ENCODE measurements at regions not wholly inside any gene's neighbourhood (a gene's known extent, or its start where the extent isn't known, plus 50 kb on each side); places are given as distances from the start of the nearest gene placed in this dataset.

- no peak overlapping the region for H3K4me3 ChIP-seq (ENCODE audit: low read depth, poor library complexity, severe bottlenecking)
- DNase-seq (ENCODE audit: low spot score in 2 of 2): no peak
- TF ChIP-seq CTCF (IDR thresholded peaks at IDR 0.05) (no peak), POLR2A (IDR thresholded peaks at IDR 0.05) (no peak)
- intact Hi-C loops (cut with DNase I; ENCODE audit: low total_unique reads): no loop called here
- WGBS, 2 donors: 22 to 44% methylated on average over 1 of the region's 1 CpG
Measured at GRCh38 chr5:108607421-108607820, 140.3 kb upstream of the FER start.

- intact Hi-C loops (cut with DNase I; ENCODE audit: low total_unique reads): no loop called here
- TF ChIP-seq CTCF (IDR thresholded peaks at IDR 0.05) (no peak), POLR2A (IDR thresholded peaks at IDR 0.05) (no peak)
- no peak overlapping the region for H3K4me3 ChIP-seq (ENCODE audit: low read depth, poor library complexity, severe bottlenecking)
- no peak for DNase-seq (ENCODE audit: low spot score in 2 of 2)
Measured at GRCh38 chr5:108606185-108606584, 141.5 kb upstream of the FER start.

GRCh38 chr5:108602830-108603229 is 144.9 kb upstream of the FER start:
- no peak for DNase-seq (ENCODE audit: low spot score in 2 of 2)
- TF ChIP-seq CTCF (IDR thresholded peaks at IDR 0.05): no peak
- no peak for TF ChIP-seq POLR2A (IDR thresholded peaks at IDR 0.05)
- WGBS, 2 donors: 46 to 95% methylated on average over 1 of the region's 1 CpG
- intact Hi-C loops (cut with DNase I; ENCODE audit: low total_unique reads): no loop called here
- no peak overlapping the region for H3K4me3 ChIP-seq (ENCODE audit: low read depth, poor library complexity, severe bottlenecking)

- intact Hi-C loops (cut with DNase I; ENCODE audit: low total_unique reads): no loop called here
- 83 to 97% methylated on average over 2 of the region's 2 CpGs for WGBS, 2 donors
- no peak overlapping the region for H3K4me3 ChIP-seq (ENCODE audit: low read depth, poor library complexity, severe bottlenecking)
- no peak for DNase-seq (ENCODE audit: low spot score in 2 of 2)
- TF ChIP-seq CTCF (IDR thresholded peaks at IDR 0.05) (no peak), POLR2A (IDR thresholded peaks at IDR 0.05) (no peak)
Measured at GRCh38 chr5:108590799-108591198, 156.9 kb upstream of the FER start.

- no peak overlapping the region for H3K4me3 ChIP-seq (ENCODE audit: low read depth, poor library complexity, severe bottlenecking)
- 84 to 89% methylated on average over 2 of the region's 2 CpGs for WGBS, 2 donors
- intact Hi-C loops (cut with DNase I; ENCODE audit: low total_unique reads): no loop called here
- no peak for TF ChIP-seq POLR2A (IDR thresholded peaks at IDR 0.05)
- TF ChIP-seq CTCF (IDR thresholded peaks at IDR 0.05): no peak
- DNase-seq (ENCODE audit: low spot score in 2 of 2): no peak
Measured at GRCh38 chr5:108588323-108588722, 159.4 kb upstream of the FER start.

- H3K4me3 ChIP-seq (ENCODE audit: low read depth, poor library complexity, severe bottlenecking): no peak overlapping the region
- no peak for DNase-seq (ENCODE audit: low spot score in 2 of 2)
- no peak for TF ChIP-seq POLR2A (IDR thresholded peaks at IDR 0.05)
- TF ChIP-seq CTCF (IDR thresholded peaks at IDR 0.05): no peak
- intact Hi-C loops (cut with DNase I; ENCODE audit: low total_unique reads): no loop called here
Measured at GRCh38 chr5:108587821-108588220, 159.9 kb upstream of the FER start.

All from lower leg skin (tissue), 4 donors.